Right cardiac atrium (tissue), 5 donors: ENCODE measurements at regions not wholly inside any gene's neighbourhood (a gene's known extent, or its start where the extent isn't known, plus 50 kb on each side); places are given as distances from the start of the nearest gene placed in this dataset.

ENCODE experiments used
- ATAC-seq, 2 donors: fragments of 200-7000 bp; cut with Tn5 transposase; one replicate each; pipeline versions ENCODE4 v1.8.0 to v1.9.1; 2020; ENCODE audit warnings: moderate library complexity in 2 of 2, mild to moderate bottlenecking in 1 of 2
- DNase-seq, 3 donors: peaks; one replicate each; pipeline ENCODE4 v3.0.0-alpha.2; 2020
- H3K27ac ChIP-seq: one replicate; pipeline ENCODE4 v1.5.1; 2013; ENCODE audit warnings: mild to moderate bottlenecking, low read length, control low read depth, moderate library complexity
- H3K27me3 ChIP-seq: one replicate; pipeline ENCODE4 v1.6.1; 2013; ENCODE audit not compliant: control insufficient read depth, insufficient read depth
- H3K4me1 ChIP-seq: one replicate; pipeline ENCODE4 v1.6.1; 2013; ENCODE audit warnings: low read length; ENCODE audit not compliant: control insufficient read depth, insufficient read depth
- H3K4me3 ChIP-seq: one replicate; pipeline ENCODE4 v1.5.1; 2013; ENCODE audit warnings: low read length, control low read depth
- H3K9me3 ChIP-seq: one replicate; pipeline ENCODE4 v1.6.1; 2013; ENCODE audit warnings: low read length; ENCODE audit not compliant: control insufficient read depth
- WGBS: extraction: QIAGEN DNeasy Blood & Tissue Kit; methylation state at CpG from one replicate; pipeline ENCODE4 v1.1.7; 2013; 5-methylcytosine and 5-hydroxymethylcytosine counted together
- intact Hi-C, 4 donors: fragments of 100-400 bp; cut with DNase I; formaldehyde crosslinking; loops; one replicate each; pipeline versions ENCODE4 v1.11.0 to v1.14.0; 2022 to 2023
- donor health status: healthy with polysubstance abuse.
- donor health status: DM: no; HTN: yes; CAD: no.
- donor health status: DM: no; HTN: no; CAD: no.
- donor health status: DM: no; HTN: yes; CAD: no; lungs with severe emphysema.
- donor health status: DM: yes; HTN: yes; CAD: no.

DNA sequence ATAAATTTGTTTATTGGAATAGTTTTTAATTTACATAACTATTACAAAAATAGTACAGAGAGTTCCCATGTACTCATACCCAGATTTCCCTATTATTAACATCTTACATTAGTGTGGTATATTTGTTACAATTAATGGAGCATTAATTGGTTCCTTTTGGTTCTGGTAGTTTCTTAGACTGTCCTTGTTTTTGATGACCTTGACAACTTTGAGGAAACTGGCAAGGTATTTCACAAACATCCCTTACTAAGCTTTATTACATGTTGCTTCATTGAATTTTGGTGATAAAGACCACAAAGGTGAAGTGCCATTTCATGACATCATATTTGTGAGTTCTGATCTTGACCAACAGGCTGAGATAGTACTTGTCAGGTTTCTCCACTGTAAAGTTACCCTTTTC, 379.0 kb upstream of the GCFC2 start:
- no peaks in the 10 kb centered on the region for H3K4me1 ChIP-seq
- no peaks in the 10 kb centered on the region for H3K9me3 ChIP-seq
- H3K27ac ChIP-seq, result no peak overlapping the region
- DNase-seq (no peak), ATAC-seq (no peak)
- no peak overlapping the region for H3K4me3 ChIP-seq
- no peaks in the 10 kb centered on the region for H3K27me3 ChIP-seq
- intact Hi-C loops, result no loop called here

DNA sequence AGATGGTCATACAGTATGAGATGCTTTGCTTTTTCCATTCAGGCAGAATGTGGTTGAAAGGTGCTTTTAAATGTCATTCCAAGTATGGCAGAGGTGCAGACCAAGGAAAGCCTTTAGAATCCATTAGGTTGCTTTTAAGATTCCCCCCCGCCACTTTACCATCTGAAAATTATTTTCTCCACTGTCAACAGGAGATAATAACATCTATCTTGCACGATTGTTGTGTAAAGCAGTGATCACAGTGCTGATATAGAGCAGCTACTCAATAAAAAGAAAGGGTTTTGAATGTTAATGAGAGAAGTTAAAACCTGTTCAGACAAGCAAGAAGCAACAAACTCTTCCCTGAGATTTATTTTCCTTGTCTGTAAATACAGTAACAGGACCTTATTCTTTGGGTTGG, 372.5 kb upstream of the GCFC2 start:
- ATAC-seq (no peak), DNase-seq (no peak)
- WGBS, result 32% methylated on average over 2 of the region's 2 CpGs

DNA sequence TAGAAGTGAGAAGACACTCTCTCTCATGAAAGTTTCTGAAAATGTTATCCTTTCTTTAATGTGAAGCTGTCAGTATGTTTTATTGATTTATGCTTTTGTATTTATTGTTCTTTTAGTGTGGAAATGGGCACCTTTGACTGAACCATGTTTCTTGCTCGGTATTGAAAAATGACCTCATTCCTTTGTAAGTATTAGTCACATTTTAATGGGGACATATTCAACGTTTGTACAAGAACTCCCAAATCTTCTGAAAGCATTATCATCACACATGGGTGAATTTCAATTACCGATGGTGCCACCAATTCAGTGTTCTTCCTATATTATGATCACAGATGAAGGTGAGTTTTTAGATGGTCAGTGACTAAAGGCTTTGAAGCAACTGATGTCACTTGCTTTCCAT, 371.8 kb upstream of the GCFC2 start:
- Histone ChIP-seq H3K9me3 (no peaks in the 10 kb centered on the region), H3K27ac (no peak overlapping the region), H3K4me1 (no peaks in the 10 kb centered on the region), H3K27me3 (no peaks in the 10 kb centered on the region), H3K4me3 (no peak overlapping the region)
- ATAC-seq (no peak), DNase-seq (no peak)
- WGBS, result 66% methylated on average over 3 of the region's 3 CpGs
- intact Hi-C loops, result no loop called here

More for the DNA sequence above, 372.5 kb upstream of the GCFC2 start:
- no peaks in the 10 kb centered on the region for H3K27me3 ChIP-seq
- H3K9me3 ChIP-seq, result no peaks in the 10 kb centered on the region
- intact Hi-C loops, result no loop called here
- no peak overlapping the region for H3K27ac ChIP-seq
- H3K4me3 ChIP-seq, result no peak overlapping the region
- no peaks in the 10 kb centered on the region for H3K4me1 ChIP-seq

DNA sequence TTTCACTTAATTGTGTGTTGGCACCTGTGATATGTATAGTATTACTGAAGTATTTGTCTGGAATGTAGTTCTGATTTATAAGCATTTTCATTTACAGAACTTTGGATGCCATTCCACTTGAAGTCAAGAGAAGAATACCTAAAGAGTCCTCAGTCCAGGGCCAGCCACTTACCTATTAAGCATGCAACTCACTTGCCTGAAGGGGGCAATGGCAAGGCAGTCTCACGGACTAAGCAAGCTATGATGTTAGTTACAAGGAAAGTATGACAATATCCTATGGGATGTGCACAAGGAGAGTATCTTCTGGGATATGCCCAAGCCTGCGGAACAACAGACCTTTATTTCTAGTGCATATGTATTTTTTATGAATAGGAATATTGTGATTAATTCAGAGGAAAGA, 369.4 kb upstream of the GCFC2 start:
- WGBS, result 32% methylated on average over 2 of the region's 2 CpGs
- Histone ChIP-seq H3K27me3 (no peaks in the 10 kb centered on the region), H3K27ac (no peak overlapping the region), H3K4me3 (no peak overlapping the region), H3K9me3 (no peaks in the 10 kb centered on the region), H3K4me1 (no peaks in the 10 kb centered on the region)
- intact Hi-C loops, result no loop called here
- DNase-seq (no peak), ATAC-seq (no peak)

DNA sequence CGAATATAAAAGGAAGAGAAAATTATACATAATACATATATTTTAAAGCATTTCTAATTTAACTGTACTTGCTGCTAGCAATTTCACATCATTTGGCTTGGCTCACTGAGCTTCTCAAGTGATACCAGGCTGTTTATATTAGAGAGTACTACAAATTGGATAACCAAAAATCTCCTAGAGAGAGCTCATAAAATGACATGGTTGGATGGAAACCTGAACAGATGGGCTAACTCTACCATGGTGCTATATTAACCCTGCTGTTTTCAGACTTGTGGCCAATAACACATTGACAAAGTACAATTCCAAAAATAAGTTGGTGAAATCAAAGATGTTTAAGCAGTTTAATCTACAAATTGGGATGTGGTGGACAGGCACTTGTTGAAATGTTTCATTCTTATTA, 364.4 kb upstream of the GCFC2 start:
- no peaks in the 10 kb centered on the region for H3K4me1 ChIP-seq
- no peak for DNase-seq
- no peaks in the 10 kb centered on the region for H3K9me3 ChIP-seq
- no peak overlapping the region for H3K4me3 ChIP-seq
- intact Hi-C loops, result no loop called here
- H3K27me3 ChIP-seq, result no peaks in the 10 kb centered on the region
- WGBS, result 84% methylated on average over 1 of the region's 1 CpG
- no peak overlapping the region for H3K27ac ChIP-seq
- ATAC-seq, result no peak

DNA sequence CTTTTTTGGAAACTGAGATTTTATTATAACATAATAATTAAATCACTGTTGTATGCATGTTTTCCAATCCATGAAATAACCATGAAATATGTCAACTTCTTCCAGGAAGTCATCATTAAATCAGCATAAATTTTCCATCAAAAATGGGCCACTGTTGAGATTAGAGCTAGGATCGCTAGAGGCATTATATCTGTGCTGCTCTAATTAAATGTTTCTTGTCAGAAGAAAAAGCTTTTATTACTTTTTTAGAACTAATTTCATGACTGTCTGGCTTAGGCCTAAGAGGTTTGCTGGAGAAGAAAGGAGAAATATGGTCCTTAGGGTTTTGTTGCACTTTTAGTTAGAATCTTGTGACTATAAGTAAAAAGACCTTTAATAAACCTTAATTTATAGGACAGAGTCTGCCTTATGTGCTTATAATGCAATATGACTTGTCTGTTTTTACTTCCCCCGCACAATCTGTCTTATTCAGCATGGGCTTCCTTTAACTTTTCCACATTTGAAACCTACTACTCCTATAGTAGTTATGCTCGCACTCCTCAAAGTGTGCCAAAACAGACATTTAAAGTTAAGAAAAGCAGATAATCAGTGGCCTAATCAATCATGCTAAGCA, 363.4 kb upstream of the GCFC2 start:
- 90% methylated on average over 3 of the region's 3 CpGs for WGBS
- intact Hi-C loops, result no loop called here
- ATAC-seq (no peak), DNase-seq (no peak)
- Histone ChIP-seq H3K9me3 (no peaks in the 10 kb centered on the region), H3K4me3 (no peak overlapping the region), H3K4me1 (no peaks in the 10 kb centered on the region), H3K27me3 (no peaks in the 10 kb centered on the region), H3K27ac (no peak overlapping the region)

DNA sequence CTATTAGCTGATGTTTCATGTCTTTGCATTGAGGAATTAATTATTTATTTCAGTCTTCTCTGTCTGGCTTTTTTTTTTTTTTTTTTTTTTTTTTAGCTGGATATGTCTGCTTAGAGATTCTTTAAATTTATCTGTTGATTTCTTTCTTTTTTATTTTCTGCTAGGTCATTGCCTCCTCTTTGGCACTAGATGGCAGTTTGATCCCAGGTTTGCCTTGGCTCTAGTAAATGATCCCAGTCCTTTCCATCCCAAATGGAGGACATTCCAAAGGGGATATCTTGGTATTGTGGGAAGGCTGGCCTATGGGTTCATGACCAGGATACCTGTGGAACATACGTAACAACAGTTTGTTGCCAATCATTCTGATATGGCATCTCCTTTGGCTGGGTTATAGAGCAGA, 339.5 kb upstream of the GCFC2 start:
- ATAC-seq, result no peak

DNA sequence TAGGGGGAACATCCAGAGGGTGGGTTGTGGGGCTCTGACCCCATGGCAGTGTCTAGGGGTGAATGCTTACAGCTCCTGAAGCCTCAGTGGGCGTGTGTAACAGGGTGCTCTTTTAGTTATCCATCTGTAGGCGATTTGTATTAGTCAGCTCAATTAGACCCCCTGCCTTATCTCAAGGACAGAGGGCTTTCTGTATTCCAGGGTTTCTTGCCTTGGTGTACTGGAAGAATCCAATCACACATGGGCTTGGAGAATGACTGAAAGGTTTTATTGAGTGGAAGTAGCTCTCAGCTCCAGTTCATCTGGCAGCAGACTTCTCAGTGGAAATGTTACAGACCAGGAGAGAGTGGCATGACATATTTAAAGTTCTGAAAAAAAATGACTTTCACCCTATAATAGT, 334.0 kb upstream of the GCFC2 start:
- no peak overlapping the region for H3K4me3 ChIP-seq
- H3K9me3 ChIP-seq, result no peaks in the 10 kb centered on the region
- H3K27ac ChIP-seq, result no peak overlapping the region
- intact Hi-C loops, result no loop called here
- ATAC-seq (no peak), DNase-seq (no peak)
- no peaks in the 10 kb centered on the region for H3K4me1 ChIP-seq
- WGBS, result 54% methylated on average over 2 of the region's 2 CpGs
- no peaks in the 10 kb centered on the region for H3K27me3 ChIP-seq

More for the DNA sequence above, 339.5 kb upstream of the GCFC2 start:
- WGBS, result 90% methylated on average over 1 of the region's 1 CpG
- Histone ChIP-seq H3K27me3 (no peaks in the 10 kb centered on the region), H3K4me3 (no peak overlapping the region), H3K4me1 (no peaks in the 10 kb centered on the region), H3K9me3 (no peaks in the 10 kb centered on the region), H3K27ac (no peak overlapping the region)
- DNase-seq, result no peak
- intact Hi-C loops, result no loop called here

DNA sequence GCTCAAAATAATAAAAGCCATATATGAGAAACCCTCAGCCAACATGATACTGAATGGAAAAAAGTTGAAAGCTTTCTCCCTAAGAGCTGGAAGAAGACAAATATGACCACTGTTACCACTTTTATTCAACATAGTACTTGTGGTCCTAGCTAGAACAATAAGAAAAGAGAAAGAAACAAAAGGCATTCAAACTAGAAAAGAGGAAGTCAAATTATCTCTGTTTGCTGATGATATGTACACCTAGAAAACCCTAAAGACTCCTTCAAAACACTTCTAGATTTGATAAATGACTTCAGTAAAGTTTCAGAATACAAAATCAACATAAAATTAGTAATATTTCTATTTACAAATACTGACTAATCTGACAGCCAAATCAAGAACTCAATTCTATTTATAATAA, 328.8 kb upstream of the GCFC2 start:
- Histone ChIP-seq H3K4me3 (no peak overlapping the region), H3K27ac (no peak overlapping the region), H3K27me3 (no peaks in the 10 kb centered on the region), H3K4me1 (no peaks in the 10 kb centered on the region), H3K9me3 (no peaks in the 10 kb centered on the region)
- no peak for ATAC-seq
- intact Hi-C loops, result no loop called here
- DNase-seq, result no peak

DNA sequence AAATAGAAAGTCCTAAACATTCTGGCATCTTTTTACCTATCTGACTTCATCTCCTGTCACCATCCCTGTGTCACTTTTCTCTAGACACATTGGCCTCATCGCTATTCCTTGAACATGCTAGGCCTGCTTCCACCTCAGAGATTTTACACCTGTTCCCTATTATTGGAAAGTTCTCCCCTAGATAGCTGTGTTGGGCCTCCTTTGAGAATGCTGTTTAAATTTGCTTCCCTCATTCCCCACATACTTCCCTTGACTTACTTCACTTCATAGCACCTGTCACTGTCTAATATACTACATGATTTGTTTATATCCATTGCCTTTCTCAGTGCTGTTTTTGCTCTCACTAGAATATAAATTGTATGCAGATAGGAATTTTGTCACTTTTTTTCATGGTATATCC, 317.0 kb upstream of the GCFC2 start:
- intact Hi-C loops, result no loop called here
- H3K27ac ChIP-seq, result no peak overlapping the region
- DNase-seq (no peak), ATAC-seq (no peak)
- H3K27me3 ChIP-seq, result no peaks in the 10 kb centered on the region
- no peaks in the 10 kb centered on the region for H3K4me1 ChIP-seq
- H3K4me3 ChIP-seq, result no peak overlapping the region
- H3K9me3 ChIP-seq, result no peaks in the 10 kb centered on the region
- 93% methylated on average over 1 of the region's 1 CpG for WGBS

DNA sequence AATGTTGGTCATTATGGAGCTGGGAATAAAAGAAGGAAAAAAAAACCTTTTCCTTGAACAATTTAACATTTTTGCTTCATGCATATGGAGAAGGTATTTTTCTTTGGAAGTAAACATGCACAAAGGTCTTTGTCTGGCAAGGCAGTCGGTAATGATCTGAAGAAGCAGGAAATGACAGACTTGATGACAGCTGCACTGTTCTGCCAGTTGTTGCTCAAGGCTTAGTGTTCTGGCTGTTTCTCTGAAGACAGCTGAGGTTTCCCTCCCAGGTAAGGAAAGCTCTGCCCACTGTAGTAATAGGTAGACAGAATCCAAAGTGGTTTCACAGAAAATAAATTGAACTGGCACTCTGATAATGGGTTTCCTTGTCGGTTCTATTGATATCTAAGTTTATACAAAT, 308.4 kb upstream of the GCFC2 start:
- Histone ChIP-seq H3K9me3 (no peaks in the 10 kb centered on the region), H3K27ac (no peak overlapping the region), H3K4me1 (no peaks in the 10 kb centered on the region), H3K4me3 (no peak overlapping the region), H3K27me3 (no peaks in the 10 kb centered on the region)
- intact Hi-C loops, result no loop called here
- DNase-seq (no peak), ATAC-seq (no peak)
- 33% methylated on average over 2 of the region's 2 CpGs for WGBS

DNA sequence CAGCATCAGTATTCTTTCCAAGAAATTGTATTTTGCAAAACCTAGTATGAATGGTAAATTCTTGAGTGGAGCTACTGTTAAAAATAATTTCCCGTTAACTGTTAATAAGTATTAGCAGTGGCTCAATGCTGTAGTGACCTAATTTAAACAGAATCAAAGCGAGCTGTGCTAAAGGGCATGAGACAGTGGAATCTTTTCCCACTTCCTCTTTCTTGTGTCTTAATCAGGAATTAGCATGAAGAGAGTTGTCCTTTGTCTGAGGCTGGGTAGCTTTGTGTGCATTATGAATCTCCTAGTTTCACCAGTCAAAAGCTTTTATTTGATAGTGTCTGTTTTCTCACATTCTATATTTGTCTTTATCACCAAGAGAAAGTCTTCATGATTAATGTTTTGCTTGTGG, 298.8 kb upstream of the GCFC2 start:
- intact Hi-C loops, result no loop called here
- no peak for ATAC-seq

More for the DNA sequence above, 298.8 kb upstream of the GCFC2 start:
- no peak overlapping the region for H3K27ac ChIP-seq
- WGBS, result 40% methylated on average over 2 of the region's 2 CpGs
- H3K4me3 ChIP-seq, result no peak overlapping the region
- no peaks in the 10 kb centered on the region for H3K9me3 ChIP-seq
- H3K27me3 ChIP-seq, result no peaks in the 10 kb centered on the region
- no peaks in the 10 kb centered on the region for H3K4me1 ChIP-seq
- DNase-seq, result no peak
